ENCODE measurements at regions not wholly inside any gene's neighbourhood (a gene's known extent, or its start where the extent isn't known, plus 50 kb on each side); places are given as distances from the start of the nearest gene placed in this dataset.

GRCh38 chr12:93015871-93016751 lies 87.0 kb upstream of the EEA1 start:
- no peak for FAIRE-seq

- FAIRE-seq: no peak
These were observed 87.8 kb upstream of the EEA1 start for GRCh38 chr12:93016752-93017350.

GRCh38 chr12:93018610-93019009 lies 89.5 kb upstream of the EEA1 start:
- no peak for FAIRE-seq

DNA sequence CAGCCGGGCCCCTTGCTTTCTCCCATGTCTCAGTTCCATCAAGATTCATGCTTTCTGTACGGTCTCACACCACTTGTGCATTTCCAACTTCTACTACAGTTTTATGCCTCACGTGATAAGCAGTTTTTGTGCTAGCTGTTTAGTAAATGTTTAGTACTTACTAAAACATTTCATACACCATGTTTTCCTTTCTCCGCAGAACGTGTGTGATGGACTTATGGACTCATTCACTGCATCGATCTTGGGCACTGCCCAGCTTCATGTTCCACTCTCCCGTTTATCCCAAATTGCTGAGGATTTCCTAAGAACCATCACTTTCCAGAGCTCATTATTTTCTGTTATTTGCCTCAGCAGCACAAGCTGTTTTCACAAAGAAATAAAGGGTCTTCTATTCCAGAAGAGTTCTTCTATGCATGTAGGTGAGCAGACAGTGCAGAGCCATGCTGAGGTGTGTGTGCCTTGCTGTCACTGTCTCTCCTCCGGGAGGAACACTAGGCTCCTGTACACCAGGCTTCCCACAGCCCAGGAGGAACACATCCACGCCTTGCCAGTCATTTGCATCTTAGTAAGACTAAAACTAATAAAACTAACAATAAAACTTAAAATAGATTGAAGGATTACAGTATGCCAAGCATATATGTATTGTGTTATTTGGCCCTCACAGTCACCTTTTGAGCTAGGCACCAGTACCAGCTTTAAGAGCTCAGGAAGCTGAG lies 90.3 kb upstream of the EEA1 start:
- FAIRE-seq: no peak

DNA sequence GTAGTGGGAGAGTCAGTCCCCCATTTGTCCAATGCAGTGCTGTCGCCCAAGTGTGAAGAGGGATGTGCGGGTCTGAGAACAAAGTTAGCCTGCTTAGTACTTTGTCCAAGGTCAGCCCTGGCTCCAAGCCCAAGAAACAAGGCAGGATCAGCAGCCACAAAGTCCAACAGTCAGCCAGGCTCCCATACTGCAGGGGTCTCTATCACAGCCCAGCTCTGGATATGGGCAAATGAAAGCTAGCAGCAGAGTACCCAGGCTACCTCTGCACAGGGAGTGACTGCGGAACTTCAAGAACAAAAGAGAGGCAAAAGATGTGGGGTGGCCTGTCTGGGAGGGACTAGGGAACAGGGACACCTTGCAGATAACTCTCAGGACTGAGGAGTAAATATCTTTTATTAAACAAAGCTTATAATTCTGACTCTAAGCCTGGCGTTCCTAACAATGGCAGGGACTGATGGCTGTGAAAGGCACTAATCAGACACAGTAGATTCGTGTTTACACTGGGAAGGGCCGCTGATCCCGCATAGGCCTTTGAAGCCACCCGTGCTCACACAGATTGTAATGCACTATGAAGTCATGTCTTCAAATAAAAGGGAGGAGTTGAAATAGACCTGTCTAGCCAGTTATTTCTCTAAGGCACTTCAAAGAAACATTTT lies 91.0 kb upstream of the EEA1 start:
- no peak for FAIRE-seq

GRCh38 chr12:93020631-93021597 lies 91.8 kb upstream of the EEA1 start:
- FAIRE-seq: no peak

- no peak for FAIRE-seq
These were observed 93.7 kb upstream of the EEA1 start for GRCh38 chr12:93022603-93023340.

DNA sequence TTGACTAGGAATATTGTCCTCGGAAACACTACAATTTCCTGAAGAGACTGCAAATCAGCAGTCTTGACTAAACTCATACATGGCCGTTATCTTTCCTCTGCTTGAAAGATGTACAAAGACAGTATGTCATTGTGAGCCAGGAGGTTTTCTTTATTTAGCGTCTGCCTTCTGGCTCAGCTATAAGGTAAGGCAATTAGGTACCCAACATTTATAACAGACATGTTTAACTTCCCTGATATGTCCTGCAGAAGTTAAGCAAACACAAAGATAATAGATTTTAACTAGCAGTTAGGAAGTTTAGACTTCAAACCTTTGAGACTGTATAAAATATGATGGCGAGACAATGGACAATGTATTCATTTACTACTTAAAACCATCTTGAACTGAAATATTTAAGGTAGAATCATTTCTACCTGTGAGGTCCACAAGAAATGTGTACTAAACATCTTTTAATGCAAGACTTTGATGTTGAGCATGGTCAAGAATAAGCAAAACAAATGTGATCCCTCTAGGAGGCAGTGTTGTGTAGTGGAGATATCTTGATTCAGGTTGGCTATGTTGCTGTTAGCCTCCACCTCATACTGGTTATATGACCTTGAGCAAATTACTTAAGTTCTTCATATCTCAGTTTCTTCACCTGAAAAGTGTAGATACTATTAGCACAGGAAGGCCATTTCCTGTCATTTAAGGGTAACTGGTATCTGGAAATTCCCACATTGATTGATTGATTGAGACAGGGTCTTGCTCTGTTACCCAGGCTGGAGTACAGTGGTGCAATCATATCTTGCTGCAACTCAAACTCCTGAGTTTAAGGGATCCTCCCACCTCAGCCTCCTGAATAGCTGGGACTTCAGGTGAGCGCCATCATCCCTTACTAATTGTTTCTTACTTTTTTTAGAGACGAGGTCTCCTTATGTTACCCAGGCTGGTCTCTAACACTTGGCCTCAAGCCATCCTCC lies 96.3 kb upstream of the EEA1 start:
- FAIRE-seq: no peak

GRCh38 chr12:93027041-93027440 lies 97.9 kb upstream of the EEA1 start:
- no peak for FAIRE-seq

DNA sequence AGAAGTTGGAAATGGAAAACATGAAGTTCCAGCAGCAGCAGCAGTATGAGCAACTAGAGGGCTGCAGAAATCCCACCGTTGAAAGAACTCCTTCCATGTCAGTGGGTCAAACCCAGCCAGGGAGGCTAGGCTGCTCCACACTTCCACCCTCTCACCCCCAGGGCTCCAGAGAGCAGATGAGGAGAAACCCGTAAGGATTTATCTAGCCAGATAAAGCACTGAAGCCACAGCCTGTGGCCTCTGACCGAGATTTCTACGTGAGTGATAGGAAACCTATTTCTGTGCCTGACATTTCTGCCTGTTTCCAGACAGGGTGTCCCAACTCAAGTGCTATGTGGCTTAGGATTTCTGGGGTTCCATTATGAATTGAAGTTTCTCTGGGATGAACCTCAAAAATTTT lies 100.0 kb upstream of the EEA1 start:
- FAIRE-seq: no peak

DNA sequence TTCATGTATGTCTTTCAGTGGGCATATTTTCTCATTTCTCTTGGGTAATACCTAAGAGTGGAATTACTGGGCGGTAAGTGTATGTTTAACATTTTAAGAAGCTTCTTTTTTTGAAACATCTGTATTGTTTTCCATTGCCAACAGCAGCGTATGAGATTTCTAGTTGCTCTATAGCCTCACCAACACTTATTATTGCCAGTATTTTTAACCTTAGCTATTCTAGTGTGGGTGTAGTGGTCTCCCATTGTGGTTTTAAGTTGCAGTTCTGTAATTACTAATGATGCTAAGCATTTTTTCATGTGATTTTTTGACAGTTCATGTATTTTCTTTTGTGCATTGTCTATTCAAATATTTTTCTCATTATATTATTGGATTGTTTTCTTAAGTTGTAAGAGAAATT lies 101.9 kb upstream of the EEA1 start:
- no peak for FAIRE-seq

- no peak for FAIRE-seq
These were observed 103.7 kb upstream of the EEA1 start for GRCh38 chr12:93032758-93033157.

GRCh38 chr12:93033948-93034347 lies 104.9 kb upstream of the EEA1 start:
- no peak for FAIRE-seq

DNA sequence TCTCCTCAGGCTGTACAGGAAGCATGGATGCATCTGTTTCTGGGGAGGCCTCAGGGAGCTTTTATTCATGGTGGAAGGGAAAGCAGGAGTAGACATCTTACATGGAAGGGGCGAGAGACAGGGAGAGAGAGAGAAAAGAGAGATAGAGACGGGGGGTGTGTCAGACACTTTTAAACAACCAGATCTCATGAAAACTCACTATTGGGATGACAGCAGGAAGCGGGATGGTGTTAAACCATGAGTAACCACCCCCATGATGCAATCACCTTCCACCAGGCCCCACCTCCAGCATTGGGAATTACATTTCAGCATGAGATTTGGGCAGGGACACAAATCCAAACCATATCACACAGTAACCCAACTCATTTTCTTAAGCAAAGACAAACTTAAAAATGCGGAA lies 110.0 kb upstream of the EEA1 start:
- FAIRE-seq: no peak

DNA sequence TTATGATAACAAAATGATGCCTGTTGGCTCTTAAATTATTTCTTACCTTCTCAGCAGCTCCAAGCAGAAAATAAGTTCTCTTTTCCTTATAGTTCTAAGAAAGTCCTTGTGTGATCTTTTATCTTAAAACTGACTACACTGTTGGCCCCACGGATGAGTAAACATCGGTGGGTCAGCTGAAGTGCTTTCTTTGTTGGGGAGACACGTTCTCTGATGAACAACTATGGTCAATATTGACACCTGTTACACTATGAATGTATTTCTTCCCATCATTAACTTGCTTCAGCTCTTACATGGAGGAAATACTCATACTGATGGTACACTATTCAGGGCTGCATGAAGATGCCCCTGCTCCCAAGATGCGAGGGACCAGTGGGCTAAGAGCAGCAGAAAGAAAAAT lies 110.8 kb upstream of the EEA1 start:
- FAIRE-seq: no peak

- no peak for FAIRE-seq
These were observed 111.3 kb upstream of the EEA1 start for GRCh38 chr12:93040367-93040766.

DNA sequence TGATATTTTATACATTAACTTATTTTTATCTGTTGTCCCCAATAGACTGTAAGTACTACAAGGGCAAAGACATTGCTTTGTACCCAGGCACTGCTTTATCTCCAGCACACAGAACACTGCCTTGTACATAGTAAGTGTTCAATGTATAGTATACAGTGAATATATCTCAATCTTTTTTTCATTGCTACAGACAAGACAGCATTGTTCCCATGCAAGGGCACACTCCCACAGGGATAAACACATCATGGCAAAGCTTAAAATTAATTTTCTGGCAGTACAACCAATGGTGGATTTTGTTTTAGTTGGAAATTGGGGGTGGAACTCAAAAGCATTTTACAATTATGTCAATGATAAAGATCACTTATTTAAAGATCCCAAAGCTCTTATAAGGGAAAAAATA lies 112.3 kb upstream of the EEA1 start:
- FAIRE-seq: no peak

GRCh38 chr12:93042283-93042682 lies 113.2 kb upstream of the EEA1 start:
- FAIRE-seq: no peak

DNA sequence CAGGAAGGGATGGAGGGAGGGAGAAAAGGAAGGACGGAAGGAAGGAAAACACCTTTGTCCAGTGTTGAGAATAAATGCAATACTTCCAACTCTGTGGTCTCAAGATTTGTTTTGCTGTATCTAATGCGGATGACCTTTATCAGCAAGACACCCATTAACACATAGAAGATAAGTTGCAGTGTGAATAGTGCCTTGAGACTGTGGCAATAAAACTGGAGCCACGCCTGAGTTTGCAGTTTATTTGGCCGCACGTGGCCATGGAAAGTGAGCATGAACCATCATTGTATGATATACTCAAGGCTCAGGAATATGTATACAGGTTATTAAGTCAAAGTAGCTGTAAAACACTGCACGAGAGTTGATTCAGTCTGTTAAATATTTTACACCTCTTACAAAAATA lies 113.6 kb upstream of the EEA1 start:
- FAIRE-seq: no peak
